ENCODE measurements at regions not wholly inside any gene's neighbourhood (a gene's known extent, or its start where the extent isn't known, plus 50 kb on each side); places are given as distances from the start of the nearest gene placed in this dataset.

DNA sequence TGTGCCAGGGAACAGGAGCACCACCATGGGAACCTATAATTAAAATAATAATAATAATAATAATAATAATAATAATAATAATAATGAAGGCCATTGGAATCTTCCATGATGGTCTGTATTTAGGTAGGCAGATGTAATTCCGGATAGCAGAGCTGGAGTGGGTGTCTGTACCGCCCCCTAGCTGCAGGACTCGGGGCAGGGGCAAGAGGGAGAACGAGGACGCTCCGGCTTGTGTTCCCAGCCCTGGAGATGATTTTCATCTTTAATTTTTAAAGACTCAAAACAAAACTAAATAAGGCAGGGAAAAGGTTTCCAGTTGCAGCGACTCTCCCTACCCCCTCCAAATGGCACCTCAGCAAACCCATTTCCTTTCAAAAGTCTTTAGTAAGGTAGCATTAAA lies 501.1 kb downstream of the VRK1 start:
- peaks cover 13% of the 10 kb centered on the region for H3K9me3 ChIP-seq (ENCODE audit: control insufficient read depth, insufficient read depth, low read length)
- no peak overlapping the region for H4K8ac ChIP-seq (ENCODE audit: low read depth in 2 of 2, low read length in 2 of 2)
- intact Hi-C loops (cut with micrococcal nuclease), result no loop called here
- H2BK20ac ChIP-seq (ENCODE audit: low read depth, low read length), result no peak overlapping the region
- dilution Hi-C loops (cut with HindIII; ENCODE audit: low sequenced_read_pairs, unreplicated experiment), result no loop called here
- H3K4me1 ChIP-seq (ENCODE audit: control insufficient read depth, insufficient read depth, low read length), result no peaks in the 10 kb centered on the region
- no peak overlapping the region for H3K27ac ChIP-seq (ENCODE audit: insufficient read depth, low read length)
- H2AK9ac ChIP-seq (replicated peaks; ENCODE audit: low read depth, low read length, poor library complexity), result no peak overlapping the region
- BruUV-seq (replicated peaks), result no TSS peak
- no peaks in the 10 kb centered on the region for H3K36me3 ChIP-seq (ENCODE audit: control insufficient read depth, insufficient read depth, low read length)
- H3K4me3 ChIP-seq (ENCODE audit: insufficient read depth, low read depth, low read length), result no peak overlapping the region
- WGBS, 2 experiments (ENCODE audit: extremely low coverage in 2 of 2, insufficient read length in 1 of 2), result no CpG with 5 or more reads among the region's 7 CpGs
- H2AFZ ChIP-seq (replicated peaks; ENCODE audit: low read length, poor library complexity), result no peak overlapping the region
- no peak for ATAC-seq (ENCODE audit: low read depth)
- H3K23ac ChIP-seq (ENCODE audit: low read depth, low read length), result no peak overlapping the region
- TF ChIP-seq FOS (IDR thresholded peaks at IDR 0.05; ENCODE audit: low read depth, low read length) (no peak), POLR2A (IDR thresholded peaks at IDR 0.05; ENCODE audit: low read depth, low read length) (no peak), BHLHE40 (IDR thresholded peaks at IDR 0.05; ENCODE audit: low read depth, low read length) (no peak), RFX5 (IDR thresholded peaks at IDR 0.05; ENCODE audit: low read depth, low read length) (no peak), SMC3 (IDR thresholded peaks at IDR 0.05; ENCODE audit: low read depth, low read length) (no peak), NFE2L2 (IDR thresholded peaks at IDR 0.05; ENCODE audit: low read depth, low read length) (no peak)
- ChIA-PET POLR2A (ENCODE audit: unreplicated experiment) (no interaction called here), CTCF (no interaction called here)
- H2BK5ac ChIP-seq (ENCODE audit: low read depth, low read length, poor library complexity, severe bottlenecking), result no peak overlapping the region
- H2AK5ac ChIP-seq (ENCODE audit: low read depth, low read length), result no peak overlapping the region
- no peak overlapping the region for H3K14ac ChIP-seq (replicated peaks; ENCODE audit: low read depth, low read length)
- no peaks in the 10 kb centered on the region for H4K20me1 ChIP-seq (ENCODE audit: insufficient read depth, low read length)
- DNase-seq, result no peak
- H3K56ac ChIP-seq (ENCODE audit: extremely low read depth, insufficient read depth, low read length), result no peak overlapping the region
- H3K9ac ChIP-seq (ENCODE audit: low read depth, low read length), result no peak overlapping the region
- H2BK15ac ChIP-seq (ENCODE audit: low read depth, low read length), result no peak overlapping the region
- H3K4me2 ChIP-seq (ENCODE audit: low read depth, low read length), result no peak overlapping the region
- no peaks in the 10 kb centered on the region for H3K27me3 ChIP-seq (ENCODE audit: control insufficient read depth, insufficient read depth, low read length)
- in situ Hi-C loops (cut with MboI; ENCODE audit: low sequenced_read_pairs), result no loop called here
- H3K79me1 ChIP-seq (ENCODE audit: low read depth in 1 of 2, low read length in 2 of 2), result no peaks in the 10 kb centered on the region
- H3K9me1 ChIP-seq (ENCODE audit: insufficient read depth, low read length), result no peaks in the 10 kb centered on the region
- no peak overlapping the region for H3K18ac ChIP-seq (ENCODE audit: low read depth, low read length)
- no peak overlapping the region for H4K5ac ChIP-seq (ENCODE audit: low read depth, low read length)
- H4K91ac ChIP-seq (ENCODE audit: insufficient read depth, low read depth, low read length), result no peak overlapping the region
- no peak overlapping the region for H2BK120ac ChIP-seq (ENCODE audit: low read depth, low read length)
- no peak overlapping the region for H3K4ac ChIP-seq (ENCODE audit: low read depth, low read length)

All from IMR-90 (cell line).